Activated CD4-positive, alpha-beta T cell treated with anti-CD3 and anti-CD28 coated beads, Interleukin-2, Interleukin-6, amounts not matched to agents 100 ng/mL and 50 ng/mL, durations not matched to agents 16 hours and 8 hours (primary cell): ENCODE measurements at regions not wholly inside any gene's neighbourhood (a gene's known extent, or its start where the extent isn't known, plus 50 kb on each side); places are given as distances from the start of the nearest gene placed in this dataset.

Source experiments
- DNase-seq: peaks from one replicate; pipeline ENCODE4 v3.0.0-alpha.2; 2020

DNA sequence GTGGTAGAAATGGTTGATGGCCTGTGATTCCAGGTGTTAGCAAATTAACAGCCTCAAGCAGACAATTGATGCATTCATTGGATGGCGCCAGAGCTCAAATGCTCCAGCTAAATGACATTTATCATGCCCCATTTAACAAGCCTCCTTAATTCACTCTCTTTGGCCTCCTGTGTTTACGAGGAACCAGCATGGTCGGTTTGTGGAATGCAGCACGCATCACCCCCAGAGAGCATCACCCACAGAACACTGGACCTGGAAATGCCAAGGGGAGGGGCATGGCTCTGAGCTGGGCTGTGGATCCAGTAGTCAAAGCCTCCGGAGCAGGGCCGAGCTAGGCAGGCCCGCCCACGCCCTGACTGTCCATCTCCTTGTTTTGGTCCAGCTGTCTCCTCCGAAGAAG, 434.0 kb downstream of the GADD45G start:
- no peak for DNase-seq

DNA sequence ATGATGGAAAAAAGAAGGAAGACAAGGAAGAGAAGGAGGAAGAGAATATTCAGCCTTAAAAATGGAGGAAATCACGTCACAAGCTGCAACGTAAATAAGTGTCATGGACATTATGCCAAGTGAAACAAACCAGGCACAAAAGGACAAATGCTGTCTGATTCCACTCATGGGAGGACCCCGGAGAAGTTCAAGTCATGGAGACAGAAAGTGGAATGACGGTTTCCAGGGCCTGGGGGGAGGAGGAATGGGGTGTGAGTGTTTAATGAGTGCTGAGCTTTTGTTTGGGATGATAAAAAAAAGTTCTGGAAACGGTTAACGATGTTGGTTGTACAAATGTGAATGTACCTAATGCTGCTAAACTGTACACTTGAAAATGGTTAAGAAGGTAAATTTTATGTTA, 439.5 kb downstream of the GADD45G start:
- no peak for DNase-seq

DNA sequence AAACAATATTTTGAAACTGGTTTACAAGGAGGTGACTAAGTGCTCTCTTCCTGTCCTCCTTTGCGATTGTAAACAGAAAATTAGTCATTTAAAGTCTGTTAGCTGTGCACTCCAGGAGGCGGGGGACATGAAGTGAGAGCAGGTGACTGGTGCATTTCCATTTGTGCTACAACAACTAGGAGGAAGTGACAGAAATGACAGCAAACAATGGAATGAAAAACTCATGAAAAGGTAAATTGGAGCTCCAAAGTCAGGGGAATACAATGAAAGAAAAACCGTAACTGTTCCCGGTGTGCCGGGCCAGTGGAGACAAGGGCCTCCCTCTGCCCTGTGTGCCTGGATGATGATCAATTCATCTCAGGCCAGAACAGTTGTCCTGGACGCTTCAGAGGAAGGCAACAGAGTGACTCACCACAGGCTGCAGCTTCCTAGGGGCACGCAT, 439.9 kb downstream of the GADD45G start:
- peak; percentile 63 for DNase-seq

DNA sequence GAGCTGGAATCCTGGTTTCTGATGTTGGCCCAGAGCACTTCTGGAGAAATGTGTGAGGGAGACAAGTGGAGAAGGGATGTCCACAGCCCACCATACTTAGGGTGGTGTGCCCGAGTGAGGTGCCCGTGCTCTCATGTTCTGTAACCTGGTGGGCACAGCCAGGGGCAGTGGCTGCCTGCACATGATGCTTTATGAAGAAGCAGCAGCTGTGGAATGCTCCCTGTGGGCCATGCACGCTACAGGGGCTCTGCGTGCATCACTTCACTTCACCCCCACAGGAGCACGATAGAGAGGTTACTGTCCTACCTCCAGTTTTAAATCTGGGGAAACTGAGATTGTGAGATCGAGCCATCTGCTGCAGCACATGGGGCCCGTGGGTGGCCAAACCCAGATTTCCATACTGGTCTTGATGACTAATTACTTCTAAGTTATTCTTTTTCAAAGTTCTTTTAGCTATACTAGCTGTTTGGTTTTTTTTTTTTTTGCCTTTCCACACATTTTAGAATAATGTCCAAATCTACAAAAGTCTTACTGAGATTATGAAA, 441.6 kb downstream of the GADD45G start:
- DNase-seq: no peak

DNA sequence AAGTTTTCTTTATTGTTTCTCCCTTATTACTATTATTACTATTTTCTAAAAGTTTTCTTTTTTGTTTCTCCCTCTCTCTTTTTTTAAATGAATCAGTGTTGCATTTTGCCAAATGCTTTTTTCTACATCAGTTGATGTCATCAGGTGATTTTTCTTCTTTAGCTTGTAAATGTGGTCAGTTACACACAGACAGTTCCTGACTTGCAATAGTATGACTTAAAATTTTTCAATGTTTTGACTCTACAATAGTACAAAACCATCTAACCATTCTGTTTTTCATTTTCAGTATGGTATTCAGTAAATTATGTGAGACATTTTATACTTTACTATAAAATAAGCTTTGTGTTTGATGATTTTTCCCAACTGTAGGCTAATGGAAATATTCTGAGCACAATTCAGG, 443.0 kb downstream of the GADD45G start:
- no peak for DNase-seq

DNA sequence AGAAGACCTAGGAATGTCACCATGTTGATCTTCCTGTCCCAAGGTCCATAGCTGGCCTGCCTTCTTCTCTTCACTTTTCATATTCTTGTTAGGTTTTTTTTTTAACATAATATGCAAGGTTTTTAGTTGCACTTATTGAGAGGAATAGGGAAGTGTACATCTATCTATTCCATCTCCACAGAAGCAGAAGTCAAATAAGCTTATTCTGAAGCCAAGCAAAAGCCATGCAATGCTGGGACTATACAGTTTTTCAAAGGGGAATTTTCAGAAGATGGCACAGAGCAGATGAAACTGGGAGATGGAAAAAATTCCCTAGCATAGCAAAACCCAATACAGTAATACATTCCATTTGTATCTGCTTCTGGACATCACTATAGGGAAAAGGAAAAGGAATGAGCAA, 447.6 kb downstream of the GADD45G start:
- no peak for DNase-seq

DNA sequence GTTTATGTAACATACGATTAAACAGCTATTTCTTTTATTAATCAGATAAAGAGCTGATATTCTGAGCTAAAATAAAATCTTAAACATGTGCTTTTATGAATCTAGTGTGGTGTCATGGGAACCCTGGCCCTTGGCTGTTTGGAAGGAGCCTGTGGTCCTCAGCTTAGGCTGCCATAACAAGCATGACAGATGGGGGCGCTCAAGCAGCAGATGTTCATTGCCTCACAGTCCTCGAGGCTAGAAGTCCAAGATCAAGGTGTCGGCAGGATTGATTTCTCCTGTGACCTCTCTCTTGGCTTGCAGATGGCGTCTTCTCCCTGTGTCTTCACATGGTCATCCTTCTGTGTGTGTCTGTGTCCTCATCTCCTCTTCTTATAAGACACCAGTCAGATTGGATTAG, 448.2 kb downstream of the GADD45G start:
- DNase-seq: peak; percentile 19

DNA sequence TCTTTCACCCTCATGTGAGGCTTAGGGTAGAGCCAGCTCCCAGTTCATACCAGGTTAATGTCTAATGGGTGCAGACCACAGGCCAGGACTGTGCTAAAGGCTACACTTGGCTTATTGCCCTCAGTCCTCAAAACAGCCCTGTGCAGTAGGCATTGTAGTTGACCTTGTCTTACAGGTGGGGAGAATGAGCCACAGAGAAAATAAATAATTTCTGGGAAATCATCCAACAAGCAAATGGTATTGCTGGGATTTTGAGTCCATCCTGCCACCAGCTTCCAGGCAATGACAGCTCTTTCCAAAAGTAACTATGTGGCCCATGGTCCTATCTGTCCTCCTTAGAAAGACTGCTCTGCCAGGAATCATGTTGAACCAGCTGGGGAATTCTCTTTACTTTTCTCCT, 450.0 kb downstream of the GADD45G start:
- DNase-seq: no peak

DNA sequence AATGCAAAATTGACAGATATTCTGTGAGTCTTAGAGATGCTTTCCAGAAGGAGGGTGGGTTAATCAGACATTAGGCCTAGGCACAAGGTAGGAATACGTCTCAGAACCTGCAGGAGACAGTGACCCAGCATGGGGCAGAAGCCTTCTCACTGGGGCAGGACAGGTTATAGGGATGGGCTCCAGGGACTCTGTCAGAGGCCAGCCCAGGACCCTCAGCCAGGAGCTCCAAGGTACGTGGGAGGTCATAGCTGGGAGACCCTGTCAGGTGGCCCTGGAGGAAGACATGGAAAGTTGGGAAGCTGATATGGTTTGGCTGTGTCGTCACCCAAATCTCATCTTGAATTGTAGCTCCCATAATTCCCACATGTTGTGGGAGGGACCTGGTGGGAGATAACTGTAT, 450.4 kb downstream of the GADD45G start:
- no peak for DNase-seq

DNA sequence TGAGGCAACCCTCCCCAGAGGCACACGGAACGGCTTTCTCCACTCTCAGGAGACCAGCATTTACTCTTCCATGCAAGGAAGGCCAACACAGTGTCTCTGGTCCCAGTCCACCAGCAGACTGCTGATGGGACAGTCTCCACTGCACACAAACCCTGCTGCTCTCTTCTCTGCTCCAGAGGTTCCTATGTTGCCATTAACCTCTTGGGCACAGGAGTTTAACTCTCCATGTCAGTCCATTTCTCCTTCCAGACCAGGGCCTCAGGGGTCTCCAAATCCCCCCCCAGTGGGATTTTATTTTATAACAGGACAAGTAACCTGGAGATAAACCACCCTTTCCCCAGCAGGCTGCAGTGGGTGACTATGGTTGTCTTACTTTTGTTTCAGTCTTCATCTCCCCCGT, 452.5 kb downstream of the GADD45G start:
- DNase-seq: no peak

DNA sequence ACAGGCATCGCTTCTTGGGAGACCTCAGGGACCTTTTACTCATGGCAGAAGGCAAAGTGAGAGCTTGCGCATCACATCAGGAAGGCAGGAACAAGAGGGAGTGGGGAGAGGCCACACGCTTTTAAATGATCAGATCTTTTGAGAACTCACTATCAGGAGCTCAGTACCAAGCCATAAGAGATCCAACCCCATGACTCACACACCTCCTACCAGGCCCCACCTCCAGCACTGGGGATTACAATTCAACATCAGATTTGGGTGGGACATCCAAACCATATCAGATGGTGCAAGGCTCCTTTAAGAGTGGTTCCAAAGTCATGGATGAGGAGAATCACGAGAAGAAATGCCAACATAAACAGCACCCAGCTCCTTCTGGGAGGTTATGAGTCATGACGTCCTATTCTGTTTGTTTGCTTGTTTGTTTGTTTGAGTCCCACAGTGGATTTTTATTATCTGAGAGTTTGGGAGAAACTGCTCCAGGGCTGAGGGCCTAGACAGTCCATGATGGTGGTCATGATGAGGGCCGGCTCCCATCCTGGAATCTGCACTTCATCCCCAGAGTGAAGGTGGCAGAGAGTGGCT, 453.5 kb downstream of the GADD45G start:
- no peak for DNase-seq

DNA sequence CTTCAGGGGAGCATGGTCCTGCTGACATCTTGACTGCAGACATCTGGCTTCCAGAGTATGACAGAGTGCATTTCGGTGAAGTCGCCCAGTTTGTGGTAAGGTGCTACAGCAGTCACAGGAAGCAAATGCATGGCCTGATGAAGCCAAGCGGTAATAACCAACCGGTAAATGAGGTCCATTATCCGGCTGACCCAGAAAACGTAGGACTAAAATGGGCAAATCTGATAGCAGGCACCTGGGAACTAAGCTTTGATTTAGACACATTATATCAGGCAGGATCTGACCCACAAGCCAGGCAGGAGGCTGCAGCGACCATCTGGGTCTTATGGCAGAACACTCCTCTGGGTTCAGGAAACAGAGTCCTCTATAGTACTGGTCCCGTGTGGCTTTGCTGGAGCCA, 454.6 kb downstream of the GADD45G start:
- no peak for DNase-seq

DNA sequence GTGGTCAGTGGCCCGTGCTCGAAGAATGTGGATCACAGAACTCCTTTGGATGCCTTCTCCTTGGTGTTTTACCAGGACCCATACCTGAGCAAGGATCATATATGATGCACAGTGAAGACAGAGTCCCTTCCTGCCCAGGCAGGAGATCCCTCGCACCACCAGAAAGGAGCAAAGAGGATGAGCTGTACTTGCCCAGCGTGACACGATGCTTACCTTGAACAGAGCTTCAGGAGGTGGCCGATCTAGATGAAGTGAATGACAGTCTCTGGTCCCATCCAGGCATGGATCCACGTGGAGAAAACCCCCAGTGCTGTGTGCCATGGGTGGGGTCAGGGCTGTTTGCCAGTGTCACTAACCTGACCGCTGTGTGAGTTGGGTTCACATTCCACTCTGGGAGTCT, 455.4 kb downstream of the GADD45G start:
- no peak for DNase-seq

DNA sequence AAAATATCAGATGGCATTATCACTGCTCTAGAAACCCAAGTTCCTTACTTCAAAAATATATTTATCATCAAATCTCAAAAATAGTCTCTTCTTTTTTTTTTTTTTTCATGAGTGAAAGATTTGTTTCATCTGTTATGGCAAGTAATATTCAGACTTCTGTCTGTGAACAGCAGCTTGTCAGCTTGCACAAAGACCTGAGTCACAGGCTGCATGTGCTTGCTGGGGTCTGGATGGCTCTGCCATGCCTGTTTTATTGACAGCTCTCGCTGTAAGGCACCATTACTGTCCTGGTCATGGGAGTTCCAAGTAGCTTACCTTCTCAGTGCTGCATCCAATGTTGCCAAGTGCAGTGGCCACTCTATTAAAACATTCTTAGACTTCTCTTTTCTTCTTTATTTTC, 456.4 kb downstream of the GADD45G start:
- DNase-seq: no peak

DNA sequence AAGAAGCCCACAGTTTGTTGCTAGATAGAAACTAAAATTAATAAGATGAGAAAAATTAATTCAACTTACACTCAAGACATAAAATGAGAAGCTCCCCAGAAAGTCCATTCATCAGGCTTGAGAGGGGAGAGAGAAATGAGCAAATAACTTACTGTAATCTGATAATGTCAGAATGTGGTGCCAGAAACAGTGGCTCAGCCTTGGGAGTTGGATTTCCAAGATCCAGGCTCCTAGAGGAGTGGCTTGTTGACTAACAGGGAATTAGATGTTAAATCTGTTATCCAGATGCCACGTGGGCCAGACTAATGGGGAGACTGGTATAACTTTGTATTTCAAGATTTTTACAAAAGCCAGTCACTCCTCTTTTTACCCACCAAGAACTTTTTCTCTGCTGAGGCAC, 458.2 kb downstream of the GADD45G start:
- DNase-seq: no peak

DNA sequence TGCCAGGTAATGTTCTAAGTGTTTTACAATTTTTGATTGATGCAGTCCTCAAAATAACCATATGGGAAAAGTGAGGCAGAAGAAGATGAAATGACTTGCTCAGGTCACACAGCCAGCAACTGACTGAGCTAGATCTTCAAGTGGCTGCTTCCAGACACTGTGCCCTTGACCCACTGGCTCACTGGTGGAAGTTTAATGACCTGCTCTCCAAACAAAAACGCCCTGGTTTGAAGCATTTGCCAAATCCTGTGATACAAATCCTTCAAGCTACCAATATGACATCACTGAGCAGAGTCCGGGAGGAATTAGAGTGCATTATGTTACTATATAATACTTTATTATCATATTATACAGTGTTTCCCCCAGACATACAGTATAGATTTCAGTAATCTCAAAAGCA, 459.4 kb downstream of the GADD45G start:
- no peak for DNase-seq

DNA sequence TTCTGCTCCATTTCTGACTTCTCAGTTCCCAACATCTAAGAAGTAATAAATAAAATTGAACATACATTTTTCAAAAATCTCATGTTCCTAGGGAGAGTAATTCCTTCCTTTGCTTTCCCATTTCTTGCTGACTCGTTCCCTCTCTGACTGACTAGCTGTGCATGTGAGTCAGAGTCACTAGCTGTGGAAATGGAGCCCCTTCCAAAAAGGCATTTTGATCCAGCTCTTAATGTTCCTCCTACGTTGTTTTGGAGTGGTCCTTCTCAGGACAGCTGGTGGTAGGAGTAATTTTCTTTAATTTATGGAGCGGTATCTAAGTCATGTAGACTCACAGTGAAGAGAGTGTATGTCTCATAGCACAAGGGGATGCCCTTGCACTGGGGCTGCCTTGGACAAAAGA, 460.2 kb downstream of the GADD45G start:
- DNase-seq: no peak

DNA sequence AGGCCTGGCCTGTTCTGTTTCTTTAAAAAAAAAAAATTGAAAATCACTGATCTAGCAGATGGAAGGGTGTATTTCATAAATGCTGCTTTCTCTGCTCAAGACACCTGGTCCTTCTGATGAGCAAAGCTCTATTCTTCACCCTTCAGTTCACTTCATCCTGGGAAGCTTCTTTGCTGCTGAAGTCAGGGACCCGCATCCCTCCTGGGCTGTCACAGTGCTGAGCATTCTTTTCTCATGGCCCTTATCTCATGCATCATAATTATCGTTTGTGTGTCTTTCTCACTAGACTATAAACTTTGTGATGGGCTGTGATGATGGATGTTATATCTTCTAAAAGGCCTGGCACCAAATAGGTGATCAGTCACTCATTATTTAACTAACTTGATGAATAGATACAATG, 461.0 kb downstream of the GADD45G start:
- no peak for DNase-seq

DNA sequence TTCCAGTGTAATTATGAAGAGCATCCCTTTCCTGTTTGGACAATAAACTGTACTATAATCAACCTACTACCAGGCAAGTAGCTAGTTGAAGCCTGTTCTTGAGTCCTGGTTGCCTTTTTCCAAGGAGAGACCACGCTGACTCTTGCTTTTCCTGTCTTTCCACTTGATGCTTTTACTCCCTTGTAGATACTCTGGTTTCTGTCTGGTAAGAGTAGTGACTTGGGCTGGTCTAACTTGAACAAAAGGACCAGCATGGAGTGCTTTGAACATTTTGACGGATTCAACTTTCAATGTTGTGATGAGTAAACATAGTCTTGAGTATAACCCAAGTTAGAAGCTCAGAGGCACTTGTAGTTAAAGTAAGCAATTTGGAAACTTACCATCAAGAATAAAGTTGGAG, 464.3 kb downstream of the GADD45G start:
- DNase-seq: no peak

DNA sequence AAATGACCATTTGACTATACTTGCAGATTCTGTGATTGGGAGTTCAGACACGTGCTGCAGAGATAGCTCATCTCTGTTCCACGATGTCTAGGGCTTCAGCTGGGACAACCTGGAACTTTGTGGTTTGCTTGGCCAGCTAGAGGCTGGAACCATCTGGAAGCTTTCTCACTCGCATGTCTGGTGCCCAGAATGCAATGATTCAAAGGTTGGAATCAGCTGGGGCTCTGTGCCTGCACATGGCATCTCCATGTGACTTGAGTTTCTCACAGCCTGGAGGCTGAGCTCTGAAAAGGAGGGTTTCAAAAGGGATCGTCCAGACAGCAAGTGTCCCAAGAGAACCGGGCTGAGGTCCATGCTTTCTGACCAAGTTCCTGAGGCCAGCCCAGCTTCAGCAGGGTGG, 465.2 kb downstream of the GADD45G start:
- no peak for DNase-seq

DNA sequence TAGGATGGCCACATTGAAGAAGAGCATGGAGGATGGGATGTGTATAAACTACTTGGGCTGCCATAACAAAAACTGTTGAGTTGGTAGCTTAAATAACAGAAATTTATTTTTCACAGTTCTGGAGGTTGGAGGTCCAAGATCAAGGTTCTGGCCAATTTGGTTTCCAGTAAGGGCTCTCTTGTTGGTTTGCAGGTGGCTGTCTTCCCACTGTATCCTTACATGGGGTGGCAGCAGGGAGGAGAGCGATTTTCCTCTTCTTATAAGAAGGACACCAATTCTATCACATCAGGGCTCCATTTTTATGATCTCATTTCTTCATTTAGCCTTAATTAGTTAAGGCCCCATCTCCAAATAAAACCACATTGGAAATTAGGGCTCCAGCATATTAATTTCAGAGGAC, 465.7 kb downstream of the GADD45G start:
- DNase-seq: no peak

DNA sequence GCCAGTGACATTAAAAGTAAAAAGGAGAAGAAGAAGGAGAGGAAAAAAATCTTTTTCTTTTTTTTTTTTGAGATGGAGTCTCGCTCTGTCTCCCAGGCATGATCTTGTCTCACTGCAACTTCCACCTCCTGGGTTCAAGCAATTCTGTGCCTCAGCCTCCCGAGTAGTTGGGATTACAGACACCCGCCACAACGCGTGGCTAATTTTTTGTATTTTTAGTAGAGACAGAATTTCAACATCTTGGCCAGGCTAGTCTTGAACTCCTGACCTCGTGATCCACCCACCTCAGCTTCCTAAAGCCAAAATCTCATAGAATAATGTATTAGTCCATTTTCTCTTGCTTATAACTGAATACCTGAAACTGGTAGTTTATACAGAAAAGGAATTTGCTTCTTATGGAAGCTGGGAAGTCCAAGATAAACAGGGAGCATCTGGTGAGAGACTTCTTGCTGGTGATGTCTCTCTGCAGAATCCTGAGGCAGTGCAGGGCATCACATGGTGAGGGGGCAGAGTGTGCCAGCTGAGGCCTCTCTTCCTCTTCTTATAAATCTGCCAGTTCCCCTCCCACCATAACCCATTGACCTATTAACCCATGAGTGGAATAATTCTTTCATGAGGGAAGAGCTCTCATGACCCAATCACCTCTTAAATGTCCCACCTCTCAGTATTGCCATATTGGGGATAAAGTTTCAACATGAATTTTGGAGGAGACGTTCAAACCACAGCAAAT, 466.3 kb downstream of the GADD45G start:
- DNase-seq: no peak

DNA sequence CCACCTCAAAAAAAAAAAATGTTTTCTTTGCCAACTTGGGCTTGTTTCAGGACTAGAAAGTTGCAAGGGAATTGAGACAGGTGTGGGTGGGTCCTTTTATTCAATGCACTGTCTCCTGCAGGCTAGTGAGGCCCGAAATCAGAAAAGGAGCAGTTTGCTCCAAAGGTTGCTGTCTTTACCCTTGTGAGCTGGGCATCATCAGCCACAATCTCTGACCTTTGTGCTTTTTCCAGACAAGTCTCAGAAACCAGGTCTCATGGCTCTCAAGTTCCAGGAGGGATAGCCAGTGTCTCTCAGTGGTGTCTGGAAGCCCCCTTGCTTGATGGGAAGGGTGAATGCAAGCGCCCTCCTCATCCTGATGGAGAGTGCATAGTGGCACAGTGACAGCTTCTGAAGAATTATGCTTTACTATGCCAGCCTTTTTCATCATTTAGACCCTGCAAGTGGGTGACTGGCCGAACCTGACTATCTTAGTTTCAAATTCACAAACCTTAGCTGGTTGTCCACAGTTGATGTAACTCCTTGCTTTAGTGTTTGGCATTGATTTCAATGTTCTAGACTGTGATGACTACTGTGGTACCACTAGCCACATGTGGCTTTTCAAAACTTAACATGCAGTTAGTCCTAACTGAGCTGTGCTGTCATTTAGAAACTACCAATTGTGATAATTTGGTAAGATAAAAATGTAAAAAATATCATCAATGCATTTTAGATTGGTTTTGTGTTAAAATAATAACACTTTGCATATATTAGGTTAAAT, 468.6 kb downstream of the GADD45G start:
- DNase-seq: peak; percentile 67
